Caco-2 (cell line): ENCODE measurements at regions not wholly inside any gene's neighbourhood (a gene's known extent, or its start where the extent isn't known, plus 50 kb on each side); places are given as distances from the start of the nearest gene placed in this dataset.
A peak's percentile ranks its signal among the peaks of the same experiment; 100 is the strongest.

Experiments
- BruUV-seq: library from RNA; stranded (reverse); fragments of 400-500 nt; replicated peaks from 2 replicates; lab custom pipeline; 2021; lab: Mats Ljungman, UMichigan
- CTCF ChIA-PET: fragments of 300-600 bp; sonication (Branson Sonifier 250); formaldehyde crosslinking; loops from one replicate; lab custom pipeline; 2022; ENCODE audit warnings: antibody characterized with exemption; lab: Charles Lee
- POLR2A ChIA-PET: fragments of 300-600 bp; sonication (Branson Sonifier 250); formaldehyde crosslinking; loops from one replicate; lab custom pipeline; 2022; ENCODE audit warnings: antibody characterized with exemption; lab: Charles Lee
- DNase-seq, 2 experiments: peaks; one replicate each; pipeline versions ENCODE4 v3.0.0 to v3.0.0-alpha.2; 2020 to 2022
- H3K27me3 ChIP-seq: replicated peaks from 2 replicates; pipeline ENCODE4 v1.6.0; 2011; ENCODE audit warnings: low read length; ENCODE audit not compliant: control insufficient read depth, insufficient read depth
- H3K36me3 ChIP-seq: 2 replicates; pipeline ENCODE4 v1.5.1; 2011; ENCODE audit warnings: low read length; ENCODE audit not compliant: control insufficient read depth, insufficient read depth
- H3K4me1 ChIP-seq: fragments of 250-450 bp; sonication (Bioruptor Pico); 2 replicates; pipeline ENCODE4 v1.5.1; 2020; ENCODE audit warnings: mild to moderate bottlenecking
- H3K4me3 ChIP-seq: 2 replicates; pipeline ENCODE4 v1.5.1; 2011; ENCODE audit warnings: low read depth, mild to moderate bottlenecking, control low read depth, low read length
- H3K9me3 ChIP-seq: fragments of 250-450 bp; sonication (Bioruptor Pico); 2 replicates; pipeline ENCODE4 v1.5.1; 2020; ENCODE audit warnings: mild to moderate bottlenecking, moderate library complexity
- H3K27ac Mint-ChIP-seq: one replicate; pipeline ENCODE4 v1.8.0; 2022; ENCODE audit warnings: mixed read lengths; ENCODE audit not compliant: unreplicated experiment
- H3K27me3 Mint-ChIP-seq: one replicate; pipeline ENCODE4 v1.8.0; 2022; ENCODE audit warnings: mixed read lengths; ENCODE audit not compliant: insufficient read depth, unreplicated experiment
- H3K36me3 Mint-ChIP-seq: one replicate; pipeline ENCODE4 v1.8.0; 2022; ENCODE audit warnings: mild to moderate bottlenecking, mixed read lengths; ENCODE audit not compliant: insufficient read depth, unreplicated experiment
- H3K4me1 Mint-ChIP-seq: one replicate; pipeline ENCODE4 v1.8.0; 2022; ENCODE audit warnings: low read depth, mixed read lengths; ENCODE audit not compliant: unreplicated experiment
- H3K4me3 Mint-ChIP-seq: one replicate; pipeline ENCODE4 v1.8.0; 2022; ENCODE audit warnings: mild to moderate bottlenecking, moderate library complexity, mixed read lengths; ENCODE audit not compliant: unreplicated experiment
- H3K9me3 Mint-ChIP-seq: one replicate; pipeline ENCODE4 v1.8.0; 2022; ENCODE audit warnings: mixed read lengths; ENCODE audit not compliant: unreplicated experiment
- intact Hi-C: fragments of 100-400 bp; cut with micrococcal nuclease; formaldehyde crosslinking; loops from one replicate; pipeline ENCODE4 v1.10.0; 2022; ENCODE audit not compliant: unreplicated experiment
- TF ChIP-seq, protein P1 (sequence below), 2 experiments: fragments of 200-600 bp in 1 of 2; IDR thresholded peaks; 1 replicate in 1 of 2; 2 replicates in 1 of 2; pipeline versions ENCODE4 v1.5.1 to v1.8.0; 2011 to 2022; ENCODE audit warnings: antibody characterized with exemption in 1 of 2, control low read depth in 1 of 2, inconsistent platforms in 1 of 2, low read depth in 1 of 2, low read length in 1 of 2, mild to moderate bottlenecking in 1 of 2, moderate library complexity in 1 of 2; ENCODE audit not compliant: insufficient read depth in 1 of 2, severe bottlenecking in 1 of 2, unreplicated experiment in 1 of 2

- Mint-ChIP-seq H3K27ac (no peak overlapping the region), H3K36me3 (no peaks in the 10 kb centered on the region), H3K4me1 (no peaks in the 10 kb centered on the region), H3K9me3 (peaks cover 6% of the 10 kb centered on the region), H3K4me3 (no peak overlapping the region), H3K27me3 (no peaks in the 10 kb centered on the region)
- no TSS peak for BruUV-seq
- ChIA-PET CTCF (no interaction called here), POLR2A (no interaction called here)
- no peak for DNase-seq
- Histone ChIP-seq H3K36me3 (no peaks in the 10 kb centered on the region), H3K4me1 (no peaks in the 10 kb centered on the region), H3K27me3 (no peaks in the 10 kb centered on the region), H3K4me3 (no peak overlapping the region), H3K9me3 (peaks cover 2% of the 10 kb centered on the region)
- TF ChIP-seq, protein P1, sequence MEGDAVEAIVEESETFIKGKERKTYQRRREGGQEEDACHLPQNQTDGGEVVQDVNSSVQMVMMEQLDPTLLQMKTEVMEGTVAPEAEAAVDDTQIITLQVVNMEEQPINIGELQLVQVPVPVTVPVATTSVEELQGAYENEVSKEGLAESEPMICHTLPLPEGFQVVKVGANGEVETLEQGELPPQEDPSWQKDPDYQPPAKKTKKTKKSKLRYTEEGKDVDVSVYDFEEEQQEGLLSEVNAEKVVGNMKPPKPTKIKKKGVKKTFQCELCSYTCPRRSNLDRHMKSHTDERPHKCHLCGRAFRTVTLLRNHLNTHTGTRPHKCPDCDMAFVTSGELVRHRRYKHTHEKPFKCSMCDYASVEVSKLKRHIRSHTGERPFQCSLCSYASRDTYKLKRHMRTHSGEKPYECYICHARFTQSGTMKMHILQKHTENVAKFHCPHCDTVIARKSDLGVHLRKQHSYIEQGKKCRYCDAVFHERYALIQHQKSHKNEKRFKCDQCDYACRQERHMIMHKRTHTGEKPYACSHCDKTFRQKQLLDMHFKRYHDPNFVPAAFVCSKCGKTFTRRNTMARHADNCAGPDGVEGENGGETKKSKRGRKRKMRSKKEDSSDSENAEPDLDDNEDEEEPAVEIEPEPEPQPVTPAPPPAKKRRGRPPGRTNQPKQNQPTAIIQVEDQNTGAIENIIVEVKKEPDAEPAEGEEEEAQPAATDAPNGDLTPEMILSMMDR (IDR thresholded peaks at IDR 0.05; ENCODE audit: insufficient read depth in 1 of 2, low read depth in 1 of 2, low read length in 1 of 2, severe bottlenecking in 1 of 2, unreplicated experiment in 1 of 2): no peak
- intact Hi-C loops: no loop called here
Measured at GRCh38 chr14:66312451-66312850, 173.7 kb upstream of the CCDC196 start.

GRCh38 chr14:66315098-66315497 lies 171.1 kb upstream of the CCDC196 start:
- H3K36me3 Mint-ChIP-seq: no peaks in the 10 kb centered on the region
- ChIA-PET POLR2A (no interaction called here), CTCF (no interaction called here)
- peaks cover 22% of the 10 kb centered on the region for H3K9me3 Mint-ChIP-seq
- intact Hi-C loops: no loop called here
- no peaks in the 10 kb centered on the region for H3K4me1 Mint-ChIP-seq
- no peak overlapping the region for H3K27ac Mint-ChIP-seq
- no peak for DNase-seq
- H3K4me3 ChIP-seq: no peak overlapping the region
- H3K4me3 Mint-ChIP-seq: no peak overlapping the region
- peaks cover 10% of the 10 kb centered on the region for H3K9me3 ChIP-seq
- H3K36me3 ChIP-seq: no peaks in the 10 kb centered on the region
- no TSS peak for BruUV-seq
- H3K4me1 ChIP-seq: no peaks in the 10 kb centered on the region
- H3K27me3 ChIP-seq: no peaks in the 10 kb centered on the region
- TF ChIP-seq, protein P1 (IDR thresholded peaks at IDR 0.05; ENCODE audit: insufficient read depth in 1 of 2, low read depth in 1 of 2, low read length in 1 of 2, severe bottlenecking in 1 of 2, unreplicated experiment in 1 of 2): no peak
- no peaks in the 10 kb centered on the region for H3K27me3 Mint-ChIP-seq

- CTCF ChIA-PET: no interaction called here
- peaks cover 22% of the 10 kb centered on the region for H3K9me3 Mint-ChIP-seq
- no peaks in the 10 kb centered on the region for H3K4me1 ChIP-seq
- no peaks in the 10 kb centered on the region for H3K27me3 ChIP-seq
- no peaks in the 10 kb centered on the region for H3K36me3 Mint-ChIP-seq
- no peak overlapping the region for H3K4me3 ChIP-seq
- no peaks in the 10 kb centered on the region for H3K4me1 Mint-ChIP-seq
- TF ChIP-seq, protein P1 (IDR thresholded peaks at IDR 0.05; ENCODE audit: insufficient read depth in 1 of 2, low read depth in 1 of 2, low read length in 1 of 2, severe bottlenecking in 1 of 2, unreplicated experiment in 1 of 2): peak in 1 of 2 experiments; percentile 3
- no peaks in the 10 kb centered on the region for H3K36me3 ChIP-seq
- POLR2A ChIA-PET: no interaction called here
- no peak overlapping the region for H3K27ac Mint-ChIP-seq
- BruUV-seq: no TSS peak
- intact Hi-C loops: no loop called here
- H3K9me3 ChIP-seq: peaks cover 10% of the 10 kb centered on the region
- no peaks in the 10 kb centered on the region for H3K27me3 Mint-ChIP-seq
- no peak overlapping the region for H3K4me3 Mint-ChIP-seq
- DNase-seq: no peak
Measured at GRCh38 chr14:66315548-66315947, 170.6 kb upstream of the CCDC196 start.
